Mucosa of descending colon (tissue), 3 donors: ENCODE measurements at regions not wholly inside any gene's neighbourhood (a gene's known extent, or its start where the extent isn't known, plus 50 kb on each side); places are given as distances from the start of the nearest gene placed in this dataset.

Experiments
- ATAC-seq: fragments of 200-7000 bp; cut with Tn5 transposase; one replicate; pipeline ENCODE4 v1.9.1; 2020; ENCODE audit warnings: mild to moderate bottlenecking, moderate library complexity
- DNase-seq, 3 donors: peaks; one replicate each; pipeline ENCODE4 v3.0.0-alpha.2; 2020
- H3K36me3 ChIP-seq: fragments of 200-600 bp; one replicate; pipeline ENCODE4 v1.8.0; 2021; ENCODE audit warnings: low read depth, mild to moderate bottlenecking
- H3K4me1 ChIP-seq: fragments of 200-600 bp; one replicate; pipeline ENCODE4 v1.8.0; 2021; ENCODE audit warnings: low read depth, mild to moderate bottlenecking
- H3K4me3 ChIP-seq: fragments of 200-600 bp; one replicate; pipeline ENCODE4 v1.8.0; 2021; ENCODE audit warnings: mild to moderate bottlenecking
- H3K9me3 ChIP-seq: fragments of 200-600 bp; one replicate; pipeline ENCODE4 v1.8.0; 2021; ENCODE audit warnings: mild to moderate bottlenecking
- intact Hi-C, 2 donors: fragments of 100-400 bp; cut with DNase I in 1 of 2; cut with micrococcal nuclease in 1 of 2; formaldehyde crosslinking; loops; one replicate each; pipeline versions ENCODE4 v1.11.0 to v1.11.1; 2022; cut with DNase I, micrococcal nuclease
- TF ChIP-seq, protein P1 (sequence below): fragments of 200-600 bp; IDR thresholded peaks from one replicate; pipeline ENCODE4 v1.8.0; 2022; ENCODE audit warnings: antibody characterized with exemption, mild to moderate bottlenecking
- donor health status: DM: no; HTN: no; CAD: no; lungs with moderate emphysema.
- donor health status: DM: no; HTN: no; CAD: no.
- donor health status: DM: no; HTN: yes; CAD: no.

DNA sequence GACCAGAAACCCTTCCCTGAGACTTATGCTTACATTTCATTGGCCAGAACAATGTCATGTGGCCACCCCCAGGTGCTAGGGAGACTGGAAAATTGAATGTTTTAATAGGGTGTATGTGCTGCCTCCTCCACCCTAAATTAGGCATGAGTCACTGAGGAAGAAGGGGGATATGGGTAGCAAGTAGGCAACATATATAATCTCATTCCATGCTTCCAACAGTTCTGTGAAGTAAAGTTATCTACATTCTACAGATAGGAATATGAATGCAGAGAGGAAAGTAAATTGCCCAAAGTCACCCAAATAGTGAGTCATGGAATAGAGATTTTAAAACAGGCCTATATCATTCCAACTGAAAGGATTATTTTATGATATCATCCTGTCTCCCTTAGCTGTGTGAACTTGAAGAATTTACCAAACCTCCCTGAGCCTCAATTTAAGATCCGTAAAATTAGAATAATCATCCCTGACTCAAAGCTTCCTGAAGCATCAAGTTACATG lies 168.6 kb upstream of the FGGY start:
- intact Hi-C loops = no loop called here
- ATAC-seq (no peak), DNase-seq (no peak)
- Histone ChIP-seq H3K36me3 (no peaks in the 10 kb centered on the region), H3K9me3 (no peaks in the 10 kb centered on the region), H3K4me1 (no peaks in the 10 kb centered on the region), H3K4me3 (no peak overlapping the region)
- TF ChIP-seq, protein P1, sequence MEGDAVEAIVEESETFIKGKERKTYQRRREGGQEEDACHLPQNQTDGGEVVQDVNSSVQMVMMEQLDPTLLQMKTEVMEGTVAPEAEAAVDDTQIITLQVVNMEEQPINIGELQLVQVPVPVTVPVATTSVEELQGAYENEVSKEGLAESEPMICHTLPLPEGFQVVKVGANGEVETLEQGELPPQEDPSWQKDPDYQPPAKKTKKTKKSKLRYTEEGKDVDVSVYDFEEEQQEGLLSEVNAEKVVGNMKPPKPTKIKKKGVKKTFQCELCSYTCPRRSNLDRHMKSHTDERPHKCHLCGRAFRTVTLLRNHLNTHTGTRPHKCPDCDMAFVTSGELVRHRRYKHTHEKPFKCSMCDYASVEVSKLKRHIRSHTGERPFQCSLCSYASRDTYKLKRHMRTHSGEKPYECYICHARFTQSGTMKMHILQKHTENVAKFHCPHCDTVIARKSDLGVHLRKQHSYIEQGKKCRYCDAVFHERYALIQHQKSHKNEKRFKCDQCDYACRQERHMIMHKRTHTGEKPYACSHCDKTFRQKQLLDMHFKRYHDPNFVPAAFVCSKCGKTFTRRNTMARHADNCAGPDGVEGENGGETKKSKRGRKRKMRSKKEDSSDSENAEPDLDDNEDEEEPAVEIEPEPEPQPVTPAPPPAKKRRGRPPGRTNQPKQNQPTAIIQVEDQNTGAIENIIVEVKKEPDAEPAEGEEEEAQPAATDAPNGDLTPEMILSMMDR = no peak

DNA sequence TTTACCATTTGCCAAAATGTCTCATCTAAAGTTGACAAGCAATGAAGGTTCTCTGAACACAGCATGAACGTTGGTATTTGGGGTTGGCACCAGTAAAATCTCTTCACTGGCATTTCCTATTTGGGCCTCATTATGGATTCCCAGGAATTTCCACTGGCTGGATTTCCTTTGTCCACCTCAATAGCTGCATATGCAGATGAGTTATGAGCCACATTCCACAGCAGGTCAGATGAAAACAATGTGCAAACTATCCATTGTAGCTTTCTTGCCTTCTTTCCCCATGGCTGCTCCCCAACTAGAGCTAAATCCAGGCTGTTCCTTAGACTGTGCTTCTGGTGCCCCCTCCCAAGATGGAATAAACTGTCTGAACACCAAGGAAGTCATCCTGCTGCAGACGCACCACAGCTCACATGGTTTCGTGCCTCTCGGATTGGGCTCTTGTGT lies 168.1 kb upstream of the FGGY start:
- ATAC-seq = no peak
- Histone ChIP-seq H3K9me3 (no peaks in the 10 kb centered on the region), H3K4me3 (no peak overlapping the region), H3K36me3 (no peaks in the 10 kb centered on the region), H3K4me1 (no peaks in the 10 kb centered on the region)
- intact Hi-C loops = no loop called here
- TF ChIP-seq, protein P1 = no peak
- no peak for DNase-seq

DNA sequence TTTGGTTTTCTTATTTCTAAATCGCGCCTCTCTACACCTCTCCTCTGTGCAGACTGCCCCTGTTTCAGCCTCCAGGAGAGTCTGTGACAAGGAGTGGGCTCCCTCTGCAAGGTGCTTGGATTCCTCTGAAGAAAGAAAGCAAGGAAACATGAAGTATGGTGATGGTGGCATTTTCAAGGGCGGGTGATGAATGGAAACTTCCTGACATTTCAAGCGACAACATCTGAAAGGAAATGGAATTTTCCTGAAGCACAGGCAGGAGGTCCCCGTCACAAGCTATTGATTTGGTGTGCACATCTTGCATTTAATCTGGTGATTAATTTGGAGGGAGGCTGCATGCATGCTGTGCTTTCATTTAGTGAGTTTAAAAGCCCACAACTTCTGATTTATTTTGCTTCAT lies 164.6 kb upstream of the FGGY start:
- no peak overlapping the region for H3K4me3 ChIP-seq
- H3K36me3 ChIP-seq = no peaks in the 10 kb centered on the region
- intact Hi-C loops = no loop called here
- no peaks in the 10 kb centered on the region for H3K4me1 ChIP-seq
- no peak for ATAC-seq
- TF ChIP-seq, protein P1 = no peak
- DNase-seq = no peak
- no peaks in the 10 kb centered on the region for H3K9me3 ChIP-seq

DNA sequence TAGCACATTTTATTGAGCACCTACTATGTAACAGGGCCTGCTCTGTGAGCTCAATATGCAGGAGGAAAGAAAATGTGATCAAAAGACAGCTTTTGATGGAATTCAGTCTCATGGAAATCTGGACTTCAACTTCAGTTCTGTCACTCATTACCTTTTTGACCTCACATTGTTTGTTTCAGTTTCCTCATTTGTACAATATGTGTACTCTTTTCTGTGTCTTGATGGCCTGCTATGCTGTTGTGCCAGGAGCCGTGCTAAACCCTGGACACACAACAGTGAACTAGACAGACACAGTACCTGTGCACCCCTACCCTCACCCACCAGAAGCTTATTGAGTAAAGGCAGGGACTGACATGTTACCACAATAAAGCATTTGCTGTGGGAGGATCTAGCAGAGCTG lies 162.9 kb upstream of the FGGY start:
- intact Hi-C loops = no loop called here
- no peaks in the 10 kb centered on the region for H3K36me3 ChIP-seq
- no peaks in the 10 kb centered on the region for H3K4me1 ChIP-seq
- ATAC-seq (no peak), DNase-seq (no peak)
- TF ChIP-seq, protein P1 = no peak
- H3K9me3 ChIP-seq = no peaks in the 10 kb centered on the region
- no peak overlapping the region for H3K4me3 ChIP-seq

DNA sequence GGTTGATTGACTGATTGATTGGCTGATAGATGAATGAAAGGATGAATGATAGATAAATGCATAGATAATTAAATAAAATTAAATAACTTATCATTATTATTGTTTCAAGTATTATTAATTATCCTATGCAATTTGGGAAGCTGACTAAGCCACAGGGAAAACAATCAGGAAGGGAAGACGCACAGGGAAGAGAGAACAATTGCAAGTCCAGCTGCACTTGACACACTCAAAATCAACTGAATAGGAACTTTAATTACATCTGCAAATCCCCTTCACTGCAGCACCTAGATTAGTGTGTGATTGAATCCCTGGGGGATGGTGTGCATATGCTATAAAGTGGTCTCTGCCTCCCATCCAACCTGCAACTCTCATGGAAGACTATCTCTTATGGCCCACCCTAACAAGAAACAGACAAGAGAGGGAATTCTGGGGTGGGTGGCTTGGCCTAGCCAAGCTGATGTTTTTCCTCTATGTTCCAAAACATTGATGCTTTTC lies 161.1 kb upstream of the FGGY start:
- Histone ChIP-seq H3K9me3 (no peaks in the 10 kb centered on the region), H3K4me1 (no peaks in the 10 kb centered on the region), H3K36me3 (no peaks in the 10 kb centered on the region), H3K4me3 (no peak overlapping the region)
- no peak for DNase-seq
- ATAC-seq = no peak
- intact Hi-C loops = no loop called here
- TF ChIP-seq, protein P1 = no peak
